T-helper 2 cell treated with Interferon-gamma antibody and Interleukin-4, amounts not matched to agents 5 μg/mL and 100 μg/mL, for 36 hours (primary cell): ENCODE measurements at regions not wholly inside any gene's neighbourhood (a gene's known extent, or its start where the extent isn't known, plus 50 kb on each side); places are given as distances from the start of the nearest gene placed in this dataset.

Source experiments
- DNase-seq: peaks from one replicate; pipeline ENCODE4 v3.0.0; 2021; ENCODE audit warnings: low spot score
- H3K27ac Mint-ChIP-seq: one replicate; pipeline ENCODE4 v1.8.0; 2021; ENCODE audit warnings: mild to moderate bottlenecking, mixed read lengths
- H3K27me3 Mint-ChIP-seq: one replicate; pipeline ENCODE4 v1.8.0; 2021; ENCODE audit warnings: low read depth, mixed read lengths
- H3K36me3 Mint-ChIP-seq: one replicate; pipeline ENCODE4 v1.8.0; 2021; ENCODE audit warnings: low read depth, mixed read lengths
- H3K4me1 Mint-ChIP-seq: one replicate; pipeline ENCODE4 v1.8.0; 2021; ENCODE audit warnings: low read depth, mixed read lengths
- H3K4me3 Mint-ChIP-seq: one replicate; pipeline ENCODE4 v1.8.0; 2022; ENCODE audit warnings: mild to moderate bottlenecking, moderate library complexity, mixed read lengths
- H3K9me3 Mint-ChIP-seq: one replicate; pipeline ENCODE4 v1.8.0; 2021; ENCODE audit warnings: mixed read lengths

GRCh38 chr2:16005816-16006536 lies 65.6 kb downstream of the MYCN start:
- no peaks in the 10 kb centered on the region for H3K9me3 Mint-ChIP-seq
- H3K27me3 Mint-ChIP-seq, result no peaks in the 10 kb centered on the region
- no peaks in the 10 kb centered on the region for H3K4me1 Mint-ChIP-seq
- H3K4me3 Mint-ChIP-seq, result no peak overlapping the region
- no peak for DNase-seq
- H3K36me3 Mint-ChIP-seq, result no peaks in the 10 kb centered on the region
- no peak overlapping the region for H3K27ac Mint-ChIP-seq

GRCh38 chr2:16005389-16005788 lies 65.0 kb downstream of the MYCN start:
- Mint-ChIP-seq H3K36me3 (no peaks in the 10 kb centered on the region), H3K4me3 (no peak overlapping the region), H3K27me3 (no peaks in the 10 kb centered on the region), H3K9me3 (no peaks in the 10 kb centered on the region), H3K4me1 (no peaks in the 10 kb centered on the region), H3K27ac (no peak overlapping the region)
- no peak for DNase-seq

GRCh38 chr2:16003809-16004208 lies 63.5 kb downstream of the MYCN start:
- no peak for DNase-seq
- H3K27me3 Mint-ChIP-seq, result no peaks in the 10 kb centered on the region
- no peaks in the 10 kb centered on the region for H3K36me3 Mint-ChIP-seq
- no peak overlapping the region for H3K27ac Mint-ChIP-seq
- no peaks in the 10 kb centered on the region for H3K4me1 Mint-ChIP-seq
- no peak overlapping the region for H3K4me3 Mint-ChIP-seq
- H3K9me3 Mint-ChIP-seq, result no peaks in the 10 kb centered on the region

GRCh38 chr2:16003152-16003551 lies 62.8 kb downstream of the MYCN start:
- H3K27me3 Mint-ChIP-seq, result no peaks in the 10 kb centered on the region
- no peak for DNase-seq

GRCh38 chr2:16002575-16002974 lies 62.2 kb downstream of the MYCN start:
- Mint-ChIP-seq H3K9me3 (no peaks in the 10 kb centered on the region), H3K4me1 (no peaks in the 10 kb centered on the region), H3K4me3 (no peak overlapping the region), H3K36me3 (no peaks in the 10 kb centered on the region), H3K27ac (no peak overlapping the region), H3K27me3 (no peaks in the 10 kb centered on the region)
- DNase-seq, result no peak

More at GRCh38 chr2:16003152-16003551, 62.8 kb downstream of the MYCN start:
- Mint-ChIP-seq H3K9me3 (no peaks in the 10 kb centered on the region), H3K36me3 (no peaks in the 10 kb centered on the region), H3K4me1 (no peaks in the 10 kb centered on the region), H3K27ac (no peak overlapping the region), H3K4me3 (no peak overlapping the region)

- no peaks in the 10 kb centered on the region for H3K9me3 Mint-ChIP-seq
Measured at GRCh38 chr2:16002144-16002543, 61.8 kb downstream of the MYCN start.

GRCh38 chr2:16000642-16001041 lies 60.3 kb downstream of the MYCN start:
- DNase-seq, result no peak
- no peaks in the 10 kb centered on the region for H3K9me3 Mint-ChIP-seq
- no peaks in the 10 kb centered on the region for H3K4me1 Mint-ChIP-seq
- no peak overlapping the region for H3K27ac Mint-ChIP-seq
- H3K4me3 Mint-ChIP-seq, result no peak overlapping the region
- no peaks in the 10 kb centered on the region for H3K27me3 Mint-ChIP-seq
- H3K36me3 Mint-ChIP-seq, result no peaks in the 10 kb centered on the region

More at GRCh38 chr2:16002144-16002543, 61.8 kb downstream of the MYCN start:
- DNase-seq, result no peak
- H3K27me3 Mint-ChIP-seq, result no peaks in the 10 kb centered on the region
- H3K4me1 Mint-ChIP-seq, result no peaks in the 10 kb centered on the region
- no peaks in the 10 kb centered on the region for H3K36me3 Mint-ChIP-seq
- H3K27ac Mint-ChIP-seq, result no peak overlapping the region
- H3K4me3 Mint-ChIP-seq, result no peak overlapping the region

GRCh38 chr2:15999596-16000469 lies 59.5 kb downstream of the MYCN start:
- DNase-seq, result no peak
- H3K27ac Mint-ChIP-seq, result no peak overlapping the region
- no peaks in the 10 kb centered on the region for H3K4me1 Mint-ChIP-seq
- H3K27me3 Mint-ChIP-seq, result peaks cover 1% of the 10 kb centered on the region
- no peak overlapping the region for H3K4me3 Mint-ChIP-seq
- no peaks in the 10 kb centered on the region for H3K36me3 Mint-ChIP-seq
- H3K9me3 Mint-ChIP-seq, result no peaks in the 10 kb centered on the region

- H3K4me3 Mint-ChIP-seq, result no peak overlapping the region
- no peak overlapping the region for H3K27ac Mint-ChIP-seq
Measured at GRCh38 chr2:15997728-15998280, 57.5 kb downstream of the MYCN start.

GRCh38 chr2:15996536-15997423 lies 56.4 kb downstream of the MYCN start:
- H3K27me3 Mint-ChIP-seq, result peaks cover 2% of the 10 kb centered on the region
- no peaks in the 10 kb centered on the region for H3K4me1 Mint-ChIP-seq
- no peak overlapping the region for H3K27ac Mint-ChIP-seq
- no peak overlapping the region for H3K4me3 Mint-ChIP-seq
- H3K9me3 Mint-ChIP-seq, result no peaks in the 10 kb centered on the region
- H3K36me3 Mint-ChIP-seq, result no peaks in the 10 kb centered on the region
- DNase-seq, result no peak

More at GRCh38 chr2:15997728-15998280, 57.5 kb downstream of the MYCN start:
- no peaks in the 10 kb centered on the region for H3K4me1 Mint-ChIP-seq
- H3K27me3 Mint-ChIP-seq, result peaks cover 2% of the 10 kb centered on the region
- H3K9me3 Mint-ChIP-seq, result no peaks in the 10 kb centered on the region
- DNase-seq, result no peak
- no peaks in the 10 kb centered on the region for H3K36me3 Mint-ChIP-seq
